Type B pancreatic cell (in vitro differentiated cells): ENCODE measurements at regions not wholly inside any gene's neighbourhood (a gene's known extent, or its start where the extent isn't known, plus 50 kb on each side); places are given as distances from the start of the nearest gene placed in this dataset.

Experiments
- DNase-seq: peaks from one replicate; pipeline ENCODE4 v3.0.0; 2021; ENCODE audit warnings: mixed read lengths; ENCODE audit not compliant: unreplicated experiment; ENCODE audit errors: extremely low spot score
- H3K27ac Mint-ChIP-seq: 2 replicates; pipeline ENCODE4 v1.8.0; 2021; ENCODE audit warnings: mild to moderate bottlenecking, mixed read lengths
- H3K27me3 Mint-ChIP-seq: 2 replicates; pipeline ENCODE4 v1.8.0; 2021; ENCODE audit warnings: mixed read lengths
- H3K36me3 Mint-ChIP-seq: 2 replicates; pipeline ENCODE4 v1.8.0; 2021; ENCODE audit warnings: mixed read lengths
- H3K4me1 Mint-ChIP-seq: one replicate; pipeline ENCODE4 v1.8.0; 2021; ENCODE audit warnings: mixed read lengths; ENCODE audit not compliant: unreplicated experiment
- H3K4me3 Mint-ChIP-seq: 2 replicates; pipeline ENCODE4 v1.8.0; 2021; ENCODE audit warnings: mild to moderate bottlenecking, mixed read lengths
- H3K9me3 Mint-ChIP-seq: 2 replicates; pipeline ENCODE4 v1.8.0; 2021; ENCODE audit warnings: mixed read lengths
- CTCF ChIP-seq: fragments of 200-600 bp; sonication (generic); conservative IDR thresholded peaks from 2 replicates; pipeline ENCODE4 v1.5.0; 2021; ENCODE audit warnings: antibody characterized with exemption, mild to moderate bottlenecking

DNA sequence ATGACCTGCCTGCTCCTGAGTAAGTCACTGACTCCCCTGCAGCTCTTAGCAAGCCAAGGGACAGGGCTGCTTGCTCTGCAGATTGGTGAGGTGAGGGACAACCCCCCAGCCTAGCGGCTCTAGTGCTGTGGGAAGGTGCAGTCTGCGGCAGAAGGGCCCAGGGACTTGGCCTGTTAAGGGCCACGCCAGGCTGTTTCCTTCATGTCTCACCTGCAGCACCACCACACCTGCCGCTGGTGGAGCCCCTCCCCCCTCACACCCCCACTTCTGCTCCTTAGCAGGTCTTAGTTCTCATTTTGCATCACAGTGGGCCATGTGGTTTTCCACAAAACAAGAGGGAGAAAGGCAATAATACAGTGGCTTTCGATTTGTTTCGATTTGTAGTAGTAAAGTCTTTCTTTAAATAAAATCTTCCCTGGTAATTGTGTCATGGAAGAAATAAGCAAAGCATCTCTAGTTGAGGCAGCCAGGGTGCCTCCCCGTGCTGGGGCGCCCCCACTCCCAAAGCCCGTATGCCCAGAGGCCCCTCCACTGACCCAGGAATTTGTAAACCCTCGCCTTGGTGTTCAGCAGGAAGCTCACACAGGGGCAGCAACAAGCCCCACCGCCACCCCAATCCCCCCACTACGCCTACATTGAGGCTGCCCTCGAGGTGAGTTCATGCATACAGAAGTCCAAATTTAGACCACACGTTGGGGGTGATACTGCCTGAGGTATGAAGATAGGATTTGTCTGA is 86.5 kb upstream of the CLDN5 start:
- Mint-ChIP-seq H3K36me3 (no peaks in the 10 kb centered on the region), H3K27ac (no peak overlapping the region), H3K4me1 (no peaks in the 10 kb centered on the region), H3K9me3 (no peaks in the 10 kb centered on the region), H3K4me3 (no peak overlapping the region), H3K27me3 (peaks cover 27% of the 10 kb centered on the region)
- DNase-seq: no peak
- TF ChIP-seq CTCF: no peak

- DNase-seq: no peak
- no peaks in the 10 kb centered on the region for H3K9me3 Mint-ChIP-seq
- no peak overlapping the region for H3K27ac Mint-ChIP-seq
- no peak for TF ChIP-seq CTCF
- peaks cover 2% of the 10 kb centered on the region for H3K4me1 Mint-ChIP-seq
- H3K4me3 Mint-ChIP-seq: no peak overlapping the region
- no peaks in the 10 kb centered on the region for H3K36me3 Mint-ChIP-seq
- peaks cover 30% of the 10 kb centered on the region for H3K27me3 Mint-ChIP-seq
Observed at GRCh38 chr22:19611590-19611989, 87.4 kb upstream of the CLDN5 start.

- no peak for DNase-seq
- H3K27ac Mint-ChIP-seq: no peak overlapping the region
- no peak overlapping the region for H3K4me3 Mint-ChIP-seq
- H3K36me3 Mint-ChIP-seq: no peaks in the 10 kb centered on the region
- TF ChIP-seq CTCF: no peak
- peaks cover 14% of the 10 kb centered on the region for H3K4me1 Mint-ChIP-seq
- no peaks in the 10 kb centered on the region for H3K9me3 Mint-ChIP-seq
- H3K27me3 Mint-ChIP-seq: peaks cover 19% of the 10 kb centered on the region
Observed at GRCh38 chr22:19612866-19613572, 88.8 kb upstream of the CLDN5 start.

- Mint-ChIP-seq H3K4me3 (no peak overlapping the region), H3K27me3 (peaks cover 18% of the 10 kb centered on the region), H3K4me1 (peaks cover 14% of the 10 kb centered on the region), H3K36me3 (no peaks in the 10 kb centered on the region), H3K27ac (no peak overlapping the region), H3K9me3 (no peaks in the 10 kb centered on the region)
- DNase-seq: no peak
- no peak for TF ChIP-seq CTCF
Observed at GRCh38 chr22:19614536-19614863, 90.3 kb upstream of the CLDN5 start.

DNA sequence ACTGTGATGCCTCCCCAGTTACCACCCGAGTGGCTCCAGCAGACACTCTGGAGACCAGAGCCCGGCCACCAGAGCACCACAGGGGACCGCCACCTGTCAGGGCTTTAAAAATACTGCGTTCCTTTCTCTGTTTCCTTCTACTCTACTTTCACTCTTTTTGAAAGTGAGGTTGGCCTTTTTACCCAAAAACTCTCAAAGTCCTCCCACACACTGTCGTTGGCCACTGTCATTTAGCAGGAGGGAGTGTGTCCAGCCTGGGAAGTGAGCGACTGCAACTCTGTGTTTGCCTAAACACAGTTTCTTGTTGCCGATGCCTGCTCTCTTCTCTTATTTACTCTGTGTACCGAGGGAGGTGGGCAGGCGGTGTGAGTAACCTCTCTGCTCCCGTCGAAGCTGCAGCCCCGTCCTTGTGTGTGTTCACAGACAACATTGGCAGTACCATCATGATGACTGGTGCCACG is 90.8 kb upstream of the CLDN5 start:
- Mint-ChIP-seq H3K36me3 (no peaks in the 10 kb centered on the region), H3K27me3 (peaks cover 18% of the 10 kb centered on the region), H3K27ac (no peak overlapping the region), H3K4me3 (no peak overlapping the region), H3K9me3 (no peaks in the 10 kb centered on the region), H3K4me1 (peaks cover 14% of the 10 kb centered on the region)
- TF ChIP-seq CTCF: no peak
- DNase-seq: no peak
